ENCODE measurements at regions not wholly inside any gene's neighbourhood (a gene's known extent, or its start where the extent isn't known, plus 50 kb on each side); places are given as distances from the start of the nearest gene placed in this dataset.

DNA sequence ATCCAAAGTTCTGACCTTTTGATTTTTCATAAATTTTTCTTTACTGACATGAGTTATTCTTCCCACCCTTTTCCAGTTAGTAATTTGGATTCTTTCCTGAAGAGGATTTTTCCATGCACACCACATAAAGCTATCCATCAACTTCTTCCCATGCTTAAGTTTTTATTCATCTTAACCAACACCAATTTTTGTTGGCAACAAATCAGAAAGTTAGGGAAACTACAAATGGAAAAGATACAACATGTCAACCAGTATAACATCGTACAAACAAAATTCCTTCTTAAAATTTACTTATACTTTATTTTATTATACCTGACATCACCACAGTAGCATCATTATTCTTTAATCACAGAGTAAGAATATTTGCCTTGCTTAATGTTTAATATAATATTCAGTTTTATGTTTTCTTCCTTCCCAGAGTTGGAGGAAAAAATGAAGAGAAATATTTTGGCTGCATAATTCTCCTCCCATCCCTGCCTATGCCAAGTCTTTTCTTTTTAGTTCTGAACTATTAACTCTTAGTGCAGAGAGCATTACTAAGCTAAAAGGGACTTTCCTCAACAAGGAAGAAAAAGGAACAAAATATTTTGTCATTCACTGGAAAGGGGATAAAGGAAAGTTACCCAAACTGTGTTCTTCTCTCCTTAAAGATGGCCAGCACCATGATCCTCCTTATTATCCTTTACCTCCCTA, 67.5 kb upstream of the MEOX2 start:
- no peak for TF ChIP-seq EZH2 (IDR thresholded peaks at IDR 0.05; ENCODE audit: borderline replicate concordance, low read depth, low read length, severe bottlenecking)
- TF ChIP-seq, protein P1, sequence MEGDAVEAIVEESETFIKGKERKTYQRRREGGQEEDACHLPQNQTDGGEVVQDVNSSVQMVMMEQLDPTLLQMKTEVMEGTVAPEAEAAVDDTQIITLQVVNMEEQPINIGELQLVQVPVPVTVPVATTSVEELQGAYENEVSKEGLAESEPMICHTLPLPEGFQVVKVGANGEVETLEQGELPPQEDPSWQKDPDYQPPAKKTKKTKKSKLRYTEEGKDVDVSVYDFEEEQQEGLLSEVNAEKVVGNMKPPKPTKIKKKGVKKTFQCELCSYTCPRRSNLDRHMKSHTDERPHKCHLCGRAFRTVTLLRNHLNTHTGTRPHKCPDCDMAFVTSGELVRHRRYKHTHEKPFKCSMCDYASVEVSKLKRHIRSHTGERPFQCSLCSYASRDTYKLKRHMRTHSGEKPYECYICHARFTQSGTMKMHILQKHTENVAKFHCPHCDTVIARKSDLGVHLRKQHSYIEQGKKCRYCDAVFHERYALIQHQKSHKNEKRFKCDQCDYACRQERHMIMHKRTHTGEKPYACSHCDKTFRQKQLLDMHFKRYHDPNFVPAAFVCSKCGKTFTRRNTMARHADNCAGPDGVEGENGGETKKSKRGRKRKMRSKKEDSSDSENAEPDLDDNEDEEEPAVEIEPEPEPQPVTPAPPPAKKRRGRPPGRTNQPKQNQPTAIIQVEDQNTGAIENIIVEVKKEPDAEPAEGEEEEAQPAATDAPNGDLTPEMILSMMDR (IDR thresholded peaks at IDR 0.05; ENCODE audit: borderline replicate concordance, extremely low read depth, low read length, poor library complexity, severe bottlenecking): no peak
